ENCODE measurements at regions not wholly inside any gene's neighbourhood (a gene's known extent, or its start where the extent isn't known, plus 50 kb on each side); places are given as distances from the start of the nearest gene placed in this dataset.

GRCh38 chr9:11045589-11045988, 432.8 kb upstream of the PTPRD start:
- no peak for TF ChIP-seq SP1 (IDR thresholded peaks at IDR 0.05)
- no peak for TF ChIP-seq FOXM1 (IDR thresholded peaks at IDR 0.05; ENCODE audit: borderline replicate concordance)
- no peak for TF ChIP-seq FOXA1 (IDR thresholded peaks at IDR 0.05)
- TF ChIP-seq ELF4 (IDR thresholded peaks at IDR 0.05) = no peak
- no peak for TF ChIP-seq FOXK2 (IDR thresholded peaks at IDR 0.05)
- no peak for TF ChIP-seq ARNT (IDR thresholded peaks at IDR 0.05)
- TF ChIP-seq CTBP1 (IDR thresholded peaks at IDR 0.05; ENCODE audit: borderline replicate concordance) = no peak
- no peak for TF ChIP-seq BHLHE40 (IDR thresholded peaks at IDR 0.05; ENCODE audit: borderline replicate concordance)
- TF ChIP-seq, protein P1, sequence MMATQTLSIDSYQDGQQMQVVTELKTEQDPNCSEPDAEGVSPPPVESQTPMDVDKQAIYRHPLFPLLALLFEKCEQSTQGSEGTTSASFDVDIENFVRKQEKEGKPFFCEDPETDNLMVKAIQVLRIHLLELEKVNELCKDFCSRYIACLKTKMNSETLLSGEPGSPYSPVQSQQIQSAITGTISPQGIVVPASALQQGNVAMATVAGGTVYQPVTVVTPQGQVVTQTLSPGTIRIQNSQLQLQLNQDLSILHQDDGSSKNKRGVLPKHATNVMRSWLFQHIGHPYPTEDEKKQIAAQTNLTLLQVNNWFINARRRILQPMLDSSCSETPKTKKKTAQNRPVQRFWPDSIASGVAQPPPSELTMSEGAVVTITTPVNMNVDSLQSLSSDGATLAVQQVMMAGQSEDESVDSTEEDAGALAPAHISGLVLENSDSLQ (IDR thresholded peaks at IDR 0.05) = no peak
- no peak for TF ChIP-seq SUZ12 (IDR thresholded peaks at IDR 0.05)
- no peak for TF ChIP-seq LEF1 (IDR thresholded peaks at IDR 0.05; ENCODE audit: borderline replicate concordance)
- no peak for TF ChIP-seq HDGF (IDR thresholded peaks at IDR 0.05; ENCODE audit: borderline replicate concordance)
- no peak for TF ChIP-seq TARDBP (IDR thresholded peaks at IDR 0.05)
- no peak for TF ChIP-seq ZNF384 (IDR thresholded peaks at IDR 0.05)
